ENCODE measurements at regions not wholly inside any gene's neighbourhood (a gene's known extent, or its start where the extent isn't known, plus 50 kb on each side); places are given as distances from the start of the nearest gene placed in this dataset.

DNA sequence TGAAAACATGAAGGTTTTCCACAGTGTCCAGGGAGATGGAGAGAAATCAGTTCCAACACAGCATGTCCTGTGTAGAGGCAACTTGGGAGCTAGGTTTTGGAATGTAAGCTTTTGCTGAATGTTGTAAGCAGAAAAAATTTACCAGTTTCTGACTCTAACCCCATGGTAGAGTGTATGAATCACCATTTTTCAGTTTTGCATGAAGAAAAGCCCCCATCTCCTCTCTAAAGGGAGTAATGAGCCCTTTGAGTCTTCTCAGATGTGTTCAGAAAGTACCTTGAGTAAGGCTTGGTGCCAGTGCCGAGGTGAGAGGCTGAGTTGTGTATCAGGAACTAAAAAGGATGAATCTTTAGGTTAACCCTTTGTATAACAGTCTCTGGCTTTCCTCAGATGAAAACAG lies 96.2 kb downstream of the ADRB2 start:
- Mint-ChIP-seq H3K36me3 (no peaks in the 10 kb centered on the region), H3K4me1 (no peaks in the 10 kb centered on the region), H3K4me3 (no peak overlapping the region), H3K27ac (no peak overlapping the region), H3K27me3 (ENCODE audit: low read depth in 3 of 3) (peaks cover 3 to 7% (median 4%) of the 10 kb centered on the region in 3 donors), H3K9me3 (no peaks in the 10 kb centered on the region)
- H3K9me3 ChIP-seq (replicated peaks in 1 of 2; ENCODE audit: control insufficient read depth in 1 of 2, insufficient read depth in 1 of 2, low read length in 2 of 2) = no peaks in the 10 kb centered on the region
- no peaks in the 10 kb centered on the region for H3K79me2 ChIP-seq (ENCODE audit: insufficient read depth, low read length)
- H2AFZ ChIP-seq (ENCODE audit: insufficient read depth, low read depth, low read length, poor library complexity, severe bottlenecking) = no peak overlapping the region
- H3K4me1 ChIP-seq (ENCODE audit: control insufficient read depth in 1 of 2, insufficient read depth in 2 of 2, low read length in 2 of 2) = no peaks in the 10 kb centered on the region
- no peak overlapping the region for H3K9ac ChIP-seq (ENCODE audit: insufficient read depth, low read length, poor library complexity, severe bottlenecking)
- no peak overlapping the region for H3K27ac ChIP-seq (ENCODE audit: low read depth in 1 of 2, low read length in 2 of 2)
- no peak overlapping the region for H3K4me3 ChIP-seq (replicated peaks in 1 of 3; ENCODE audit: low read depth in 2 of 3, low read length in 3 of 3)
- H3K36me3 ChIP-seq (replicated peaks in 1 of 2; ENCODE audit: control insufficient read depth in 1 of 2, insufficient read depth in 2 of 2, low read length in 2 of 2) = no peaks in the 10 kb centered on the region
- peaks cover 0 to 2% of the 10 kb centered on the region in 2 donors for H3K27me3 ChIP-seq (ENCODE audit: control insufficient read depth in 2 of 2, insufficient read depth in 2 of 2, low read length in 2 of 2)
- no peak overlapping the region for H3K4me2 ChIP-seq (replicated peaks; ENCODE audit: extremely low read depth, low read length, poor library complexity, severe bottlenecking)
- TF ChIP-seq, protein P1, sequence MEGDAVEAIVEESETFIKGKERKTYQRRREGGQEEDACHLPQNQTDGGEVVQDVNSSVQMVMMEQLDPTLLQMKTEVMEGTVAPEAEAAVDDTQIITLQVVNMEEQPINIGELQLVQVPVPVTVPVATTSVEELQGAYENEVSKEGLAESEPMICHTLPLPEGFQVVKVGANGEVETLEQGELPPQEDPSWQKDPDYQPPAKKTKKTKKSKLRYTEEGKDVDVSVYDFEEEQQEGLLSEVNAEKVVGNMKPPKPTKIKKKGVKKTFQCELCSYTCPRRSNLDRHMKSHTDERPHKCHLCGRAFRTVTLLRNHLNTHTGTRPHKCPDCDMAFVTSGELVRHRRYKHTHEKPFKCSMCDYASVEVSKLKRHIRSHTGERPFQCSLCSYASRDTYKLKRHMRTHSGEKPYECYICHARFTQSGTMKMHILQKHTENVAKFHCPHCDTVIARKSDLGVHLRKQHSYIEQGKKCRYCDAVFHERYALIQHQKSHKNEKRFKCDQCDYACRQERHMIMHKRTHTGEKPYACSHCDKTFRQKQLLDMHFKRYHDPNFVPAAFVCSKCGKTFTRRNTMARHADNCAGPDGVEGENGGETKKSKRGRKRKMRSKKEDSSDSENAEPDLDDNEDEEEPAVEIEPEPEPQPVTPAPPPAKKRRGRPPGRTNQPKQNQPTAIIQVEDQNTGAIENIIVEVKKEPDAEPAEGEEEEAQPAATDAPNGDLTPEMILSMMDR (IDR thresholded peaks at IDR 0.05) = no peak
- intact Hi-C loops (cut with micrococcal nuclease) = no loop called here
- no CpG with 5 or more reads among the region's 1 CpG for WGBS (ENCODE audit: insufficient coverage)
- H4K20me1 ChIP-seq (ENCODE audit: insufficient read depth, low read length) = no peaks in the 10 kb centered on the region
- DNase-seq = no peak

DNA sequence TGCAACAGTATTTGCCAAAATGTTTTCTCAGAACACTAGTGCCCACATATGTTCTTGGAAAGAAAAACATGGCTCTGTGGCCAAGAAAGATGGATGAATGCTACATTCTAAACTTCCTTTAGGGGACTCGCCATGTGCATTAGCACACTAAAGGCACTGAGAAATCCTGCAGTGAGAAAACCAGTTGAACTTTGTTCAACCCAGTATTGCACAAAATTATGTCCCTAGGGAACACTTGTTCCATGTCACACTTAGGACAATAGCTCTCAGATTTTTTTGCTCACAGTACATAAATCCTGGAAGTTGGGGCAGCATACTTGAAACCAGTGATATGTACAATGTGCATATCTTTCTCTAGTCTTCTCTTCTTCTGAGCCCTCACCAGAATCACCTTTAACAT lies 96.6 kb downstream of the ADRB2 start:
- H3K36me3 ChIP-seq (replicated peaks in 1 of 2; ENCODE audit: control insufficient read depth in 1 of 2, insufficient read depth in 2 of 2, low read length in 2 of 2) = no peaks in the 10 kb centered on the region
- no peak overlapping the region for H3K4me3 ChIP-seq (replicated peaks in 1 of 3; ENCODE audit: low read depth in 2 of 3, low read length in 3 of 3)
- WGBS (ENCODE audit: insufficient coverage) = 89% methylated on average over 1 of the region's 1 CpG
- H2AFZ ChIP-seq (ENCODE audit: insufficient read depth, low read depth, low read length, poor library complexity, severe bottlenecking) = no peak overlapping the region
- TF ChIP-seq, protein P1 (IDR thresholded peaks at IDR 0.05) = no peak
- H3K27me3 ChIP-seq (ENCODE audit: control insufficient read depth in 2 of 2, insufficient read depth in 2 of 2, low read length in 2 of 2) = peaks cover 0 to 2% of the 10 kb centered on the region in 2 donors
- H3K27ac ChIP-seq (ENCODE audit: low read depth in 1 of 2, low read length in 2 of 2) = no peak overlapping the region
- no peak overlapping the region for H3K9ac ChIP-seq (ENCODE audit: insufficient read depth, low read length, poor library complexity, severe bottlenecking)
- no peaks in the 10 kb centered on the region for H3K4me1 ChIP-seq (ENCODE audit: control insufficient read depth in 1 of 2, insufficient read depth in 2 of 2, low read length in 2 of 2)
- H3K9me3 ChIP-seq (replicated peaks in 1 of 2; ENCODE audit: control insufficient read depth in 1 of 2, insufficient read depth in 1 of 2, low read length in 2 of 2) = no peaks in the 10 kb centered on the region
- Mint-ChIP-seq H3K9me3 (no peaks in the 10 kb centered on the region), H3K27me3 (ENCODE audit: low read depth in 3 of 3) (peaks cover 3 to 7% (median 4%) of the 10 kb centered on the region in 3 donors), H3K27ac (no peak overlapping the region), H3K36me3 (no peaks in the 10 kb centered on the region), H3K4me1 (no peaks in the 10 kb centered on the region), H3K4me3 (no peak overlapping the region)
- no peak for DNase-seq
- H3K79me2 ChIP-seq (ENCODE audit: insufficient read depth, low read length) = no peaks in the 10 kb centered on the region
- intact Hi-C loops (cut with micrococcal nuclease) = no loop called here
- no peak overlapping the region for H3K4me2 ChIP-seq (replicated peaks; ENCODE audit: extremely low read depth, low read length, poor library complexity, severe bottlenecking)
- H4K20me1 ChIP-seq (ENCODE audit: insufficient read depth, low read length) = no peaks in the 10 kb centered on the region
